HG03064 (cell line): ENCODE measurements at regions not wholly inside any gene's neighbourhood (a gene's known extent, or its start where the extent isn't known, plus 50 kb on each side); places are given as distances from the start of the nearest gene placed in this dataset.

Source experiments
- ATAC-seq: cut with Tn5 transposase; IDR thresholded peaks from one replicate; pipeline ENCODE4 v1.9.1; 2021; ENCODE audit warnings: low read depth; ENCODE audit not compliant: unreplicated experiment

DNA sequence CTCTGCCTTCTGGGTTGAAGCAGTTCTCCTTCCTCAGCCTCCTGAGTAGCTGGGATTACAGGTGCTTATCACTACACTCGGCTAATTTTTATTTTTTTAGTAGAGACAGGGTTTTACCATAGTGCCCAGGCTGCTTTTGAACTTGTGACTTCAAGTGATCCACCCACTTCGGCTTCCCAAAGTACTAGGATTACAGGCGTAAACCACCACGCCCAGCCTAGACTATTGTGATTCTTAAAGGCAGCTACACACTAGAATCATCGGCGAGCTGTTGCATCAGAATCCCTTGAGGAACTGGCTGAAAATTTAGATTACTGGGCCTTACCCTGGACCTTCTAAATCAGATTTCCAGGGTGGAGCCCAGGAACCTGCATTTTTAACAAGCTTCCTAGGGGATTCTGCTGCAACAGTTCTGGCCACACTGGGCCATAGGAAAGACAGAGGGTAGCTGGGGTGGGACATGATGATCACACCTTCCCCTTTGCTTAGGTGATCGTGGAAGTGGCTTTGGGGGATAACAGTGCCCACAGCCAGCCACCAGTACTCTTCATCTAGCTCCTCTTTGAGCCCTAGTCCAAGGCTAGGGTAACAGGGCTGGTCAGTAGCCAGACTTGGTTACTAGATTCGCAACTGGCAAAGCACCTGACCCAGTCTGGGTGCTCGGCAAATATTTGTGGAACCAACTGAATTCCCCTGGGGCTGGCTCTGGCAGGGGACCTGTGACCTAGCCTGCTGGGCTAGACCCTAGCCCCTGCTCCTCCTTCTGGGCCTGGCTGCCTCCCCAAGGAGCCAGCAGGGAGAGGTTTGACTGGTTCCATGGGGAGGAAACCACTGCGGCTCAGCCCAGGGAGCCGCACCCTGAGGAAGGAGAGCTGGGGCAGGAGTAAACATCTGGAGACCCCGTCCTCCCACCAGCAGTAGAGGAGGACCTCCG, 67.1 kb upstream of the DUSP5 start:
- ATAC-seq = no peak

- no peak for ATAC-seq
These were observed 66.0 kb upstream of the DUSP5 start for GRCh38 chr10:110431659-110432058.

DNA sequence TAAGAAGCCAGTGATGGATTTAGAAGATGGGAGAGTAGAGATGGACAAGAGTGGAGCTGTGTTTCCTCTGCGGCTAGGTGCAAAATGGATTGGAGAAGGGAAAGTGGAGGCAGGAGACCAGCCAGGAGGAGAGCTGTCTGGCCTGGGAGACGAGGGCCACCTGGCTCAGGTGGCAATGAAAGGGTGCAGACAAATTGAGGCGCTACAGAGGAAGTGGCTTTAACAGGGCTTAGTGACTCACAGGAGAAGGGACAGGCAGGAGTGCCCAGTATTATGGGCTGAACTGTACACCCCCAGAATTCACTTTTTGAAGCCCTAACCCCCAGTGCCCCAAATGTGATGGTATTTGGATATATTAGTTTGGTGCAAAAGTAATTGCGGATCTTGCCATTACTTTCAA, 65.6 kb upstream of the DUSP5 start:
- no peak for ATAC-seq

- no peak for ATAC-seq
These were observed 64.7 kb upstream of the DUSP5 start for GRCh38 chr10:110432814-110433565.

- ATAC-seq = no peak
These were observed 64.0 kb upstream of the DUSP5 start for GRCh38 chr10:110433740-110434139.

DNA sequence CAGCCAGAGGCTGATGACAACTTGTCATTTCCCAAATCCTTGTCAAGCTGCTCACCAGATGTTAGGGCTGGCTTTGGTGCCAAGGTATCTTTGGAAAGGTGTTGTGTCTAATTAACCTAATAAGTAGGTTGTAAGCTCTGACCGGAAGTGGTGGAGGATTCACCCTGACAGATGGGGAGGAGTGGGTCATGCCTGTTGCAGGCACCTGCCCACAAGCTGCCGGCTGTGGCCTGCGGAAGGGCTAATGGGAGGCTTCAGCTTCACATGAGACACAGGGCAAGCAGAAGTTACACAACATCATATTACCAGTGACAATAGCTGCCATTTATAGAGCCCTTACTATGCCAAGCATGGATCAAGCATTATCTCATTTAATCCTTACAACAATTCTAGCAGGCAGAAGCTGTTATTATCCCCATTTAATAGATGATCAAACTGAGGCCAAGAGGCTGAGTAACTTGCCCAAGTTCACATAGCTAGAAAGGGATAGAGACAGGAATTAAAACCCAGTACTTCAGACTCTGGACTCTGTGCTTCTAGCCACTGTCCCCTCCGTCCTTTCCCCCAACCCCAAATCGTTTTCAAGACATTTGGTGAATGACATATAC, 63.1 kb upstream of the DUSP5 start:
- no peak for ATAC-seq

DNA sequence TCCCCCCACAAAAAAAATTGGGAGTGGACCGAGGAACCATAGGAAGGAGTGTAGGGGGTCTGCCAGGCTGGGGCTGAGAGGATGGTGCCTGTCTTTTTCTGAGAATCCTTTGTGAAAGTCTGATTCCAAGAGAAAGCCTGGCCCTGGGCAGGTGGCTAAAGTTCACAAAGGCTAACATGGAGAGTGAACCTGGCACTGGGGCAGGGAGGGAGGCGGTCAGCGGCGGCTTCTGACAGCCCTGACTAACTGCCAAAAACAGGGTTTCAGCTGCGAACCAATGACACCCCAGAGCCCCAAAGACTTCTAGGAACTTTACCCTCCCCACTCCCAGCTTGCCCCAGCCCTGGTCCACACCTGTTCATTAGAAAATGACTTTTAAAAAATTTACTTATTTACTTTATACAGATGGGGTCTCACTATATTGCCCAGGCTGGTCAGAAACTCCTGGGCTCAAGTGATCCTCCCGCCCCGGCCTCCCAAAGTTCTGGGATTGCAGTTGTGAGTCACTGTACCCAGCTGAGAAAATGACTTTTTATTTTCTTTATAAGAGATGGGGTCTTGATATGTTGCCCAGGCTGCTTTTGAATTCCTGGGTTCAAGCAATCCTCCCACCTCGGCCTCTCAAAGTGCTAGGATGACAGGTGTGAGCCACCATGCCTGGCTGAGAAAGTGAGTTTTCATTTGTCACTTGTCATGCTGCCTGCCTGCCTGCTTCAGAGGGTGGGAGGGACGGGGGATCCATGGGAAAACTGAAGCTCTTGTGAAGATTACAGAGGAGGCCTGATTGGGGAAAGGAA, 61.0 kb upstream of the DUSP5 start:
- ATAC-seq = no peak

DNA sequence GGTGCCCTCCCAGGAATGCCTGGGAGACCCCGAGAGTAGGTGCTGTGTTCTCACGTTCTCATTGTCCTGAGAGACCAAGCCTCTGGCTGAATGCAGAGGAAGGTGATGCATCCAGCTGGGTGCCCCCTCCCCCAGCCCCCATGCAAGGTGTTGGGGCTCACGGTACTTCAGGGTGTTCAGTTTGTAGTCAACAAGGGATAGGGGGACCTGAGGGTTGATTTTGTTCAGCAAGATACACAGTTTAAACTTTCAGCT, 60.4 kb upstream of the DUSP5 start:
- ATAC-seq = no peak

GRCh38 chr10:110437761-110438341, 59.9 kb upstream of the DUSP5 start:
- no peak for ATAC-seq

GRCh38 chr10:110442746-110443145, 55.0 kb upstream of the DUSP5 start:
- no peak for ATAC-seq

DNA sequence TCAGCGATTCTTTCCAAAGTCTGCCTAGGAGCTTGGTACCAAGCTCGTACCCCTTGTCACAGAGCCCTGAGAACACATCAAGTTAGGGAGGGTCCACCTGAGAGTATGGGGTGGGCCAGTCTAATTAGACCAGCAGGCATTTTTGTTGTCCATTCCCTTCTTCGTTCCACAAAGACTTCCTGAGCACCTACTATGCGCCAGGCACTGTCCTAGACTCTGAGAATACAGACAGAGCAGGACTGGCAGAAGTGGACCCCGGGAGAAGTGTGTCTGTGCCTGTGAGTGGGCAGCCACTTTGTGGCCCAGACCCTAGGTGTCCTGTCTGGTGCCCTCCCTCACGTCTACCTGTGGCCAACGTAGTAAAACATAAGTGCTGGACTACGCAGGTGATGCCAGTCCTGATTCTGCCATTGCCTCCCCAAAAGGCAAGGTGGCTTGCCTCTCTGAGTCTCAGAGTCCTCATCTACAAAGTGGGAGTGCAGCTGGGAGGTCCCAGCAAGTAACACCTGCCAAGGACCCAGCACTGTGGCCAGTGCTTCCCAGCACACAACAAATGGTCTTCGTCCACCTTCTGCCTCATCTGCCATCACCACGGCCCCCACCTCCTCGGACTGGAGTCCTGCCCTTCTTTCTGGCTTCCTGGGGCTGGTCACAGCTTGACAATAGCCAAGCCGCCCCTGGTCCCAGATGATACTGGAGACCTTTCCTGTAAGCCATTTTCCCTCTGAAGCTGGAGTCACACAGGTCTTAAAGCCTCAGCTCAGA, 54.3 kb upstream of the DUSP5 start:
- ATAC-seq = no peak

DNA sequence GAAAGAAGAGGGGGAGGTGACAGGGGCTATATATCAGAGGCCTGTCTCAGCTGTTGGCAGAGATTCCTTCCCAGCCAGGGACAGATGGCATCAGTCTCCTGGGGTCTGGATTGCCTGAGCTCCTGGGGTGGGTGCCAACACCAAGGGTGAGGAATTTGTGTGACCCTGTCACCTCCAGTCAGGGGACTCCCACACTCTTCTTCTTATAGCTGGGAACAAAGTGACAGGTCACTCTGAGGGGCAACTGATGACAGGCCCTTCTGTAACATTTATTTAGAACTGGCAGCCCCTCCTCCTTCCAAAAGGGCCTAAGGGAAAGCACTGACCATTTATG, 53.7 kb upstream of the DUSP5 start:
- ATAC-seq = no peak

- ATAC-seq = no peak
These were observed 51.8 kb upstream of the DUSP5 start for GRCh38 chr10:110445871-110446270.

DNA sequence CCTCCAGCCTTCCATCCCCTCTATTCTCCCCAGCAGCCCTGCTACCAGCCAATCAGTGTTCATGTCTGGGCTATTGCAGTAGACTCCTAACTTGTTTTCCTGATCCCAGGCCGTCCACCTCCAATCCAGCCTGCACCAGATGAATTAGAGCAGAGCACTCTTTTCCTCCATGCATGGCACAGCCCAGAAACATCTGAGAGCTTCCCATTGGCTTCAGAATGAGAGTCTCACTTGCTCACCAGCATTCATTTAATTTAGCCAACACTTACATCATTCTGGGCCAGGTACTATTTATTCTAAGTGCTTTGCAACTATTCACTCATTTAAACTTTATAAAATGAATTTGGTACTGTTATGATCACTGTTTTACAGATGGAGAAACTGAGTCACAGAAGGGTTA, 51.4 kb upstream of the DUSP5 start:
- no peak for ATAC-seq

DNA sequence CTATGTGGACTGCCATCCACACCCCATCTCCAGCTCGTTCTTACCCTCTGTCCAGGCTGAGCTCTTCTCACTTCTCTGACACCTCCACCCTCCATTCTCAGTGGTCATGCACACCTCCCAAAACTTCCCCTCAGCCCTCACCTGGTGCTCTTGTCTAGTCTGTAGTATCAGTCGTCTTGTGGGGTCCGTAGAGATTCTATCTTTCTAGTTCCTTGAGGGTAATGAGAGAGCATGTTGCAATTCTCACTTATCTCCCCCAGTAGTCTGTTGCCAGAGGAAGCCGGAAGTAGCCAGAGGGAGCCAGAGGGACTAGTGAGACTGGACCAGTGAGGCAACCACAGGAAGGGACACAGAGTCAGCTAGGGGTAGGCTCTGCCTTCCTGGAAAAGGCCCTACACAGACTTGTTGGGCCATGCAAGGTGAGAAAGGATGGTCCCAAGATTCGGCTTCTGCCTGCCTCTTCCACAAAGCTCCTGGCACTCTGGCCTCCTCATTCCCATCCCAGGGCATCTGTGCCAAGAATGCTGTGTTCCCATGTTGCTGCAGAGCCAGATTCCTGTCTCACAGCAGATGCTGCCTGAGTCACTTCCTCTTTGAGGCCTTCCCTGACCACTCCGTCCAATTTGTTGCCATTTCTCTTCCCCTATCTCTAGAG, 50.6 kb upstream of the DUSP5 start:
- ATAC-seq = no peak

- no peak for ATAC-seq
These were observed 49.8 kb upstream of the DUSP5 start for GRCh38 chr10:110447886-110448285.
